ENCODE measurements at regions not wholly inside any gene's neighbourhood (a gene's known extent, or its start where the extent isn't known, plus 50 kb on each side); places are given as distances from the start of the nearest gene placed in this dataset.

- TF ChIP-seq TFE3 (CRISPR knock-in tag; IDR thresholded peaks at IDR 0.05) (no peak), KLF6 (CRISPR knock-in tag; IDR thresholded peaks at IDR 0.05) (no peak), ZNF891 (CRISPR knock-in tag; IDR thresholded peaks at IDR 0.05) (no peak), ZSCAN30 (CRISPR knock-in tag; IDR thresholded peaks at IDR 0.05) (no peak), ZNF281 (CRISPR knock-in tag; IDR thresholded peaks at IDR 0.05; ENCODE audit: borderline replicate concordance) (no peak), MTF2 (CRISPR knock-in tag; IDR thresholded peaks at IDR 0.05; ENCODE audit: borderline replicate concordance) (no peak), NCOA5 (CRISPR knock-in tag; IDR thresholded peaks at IDR 0.05) (no peak), MED13 (CRISPR knock-in tag; IDR thresholded peaks at IDR 0.05) (no peak)
Measured at GRCh38 chr2:128721096-128721495, 402.4 kb upstream of the HS6ST1 start (continued).

GRCh38 chr2:128722489-128722888 lies 403.8 kb upstream of the HS6ST1 start:
- WGBS (ENCODE audit: low lambda C conversion rate), result 0% methylated on average over 1 of the region's 1 CpG
- CTCF ChIA-PET (ENCODE audit: low intra/inter-chr PET ratio, low total read pairs), result no interaction called here

More at GRCh38 chr2:128722489-128722888, 403.8 kb upstream of the HS6ST1 start:
- no peak for DNase-seq (ENCODE audit: low spot score)
- no peak overlapping the region for H3K9ac ChIP-seq (ENCODE audit: insufficient read depth, low read depth, low read length)
- no peaks in the 10 kb centered on the region for H3K79me2 ChIP-seq (ENCODE audit: insufficient read depth, low read length)
- H3K9me3 ChIP-seq (ENCODE audit: low read length), result no peaks in the 10 kb centered on the region
- in situ Hi-C loops (cut with HindIII; ENCODE audit: extremely low pct_ligation_motif_present, low pct_unique_long_range_greater_than_20kb), result no loop called here
- no peak overlapping the region for H3K4me3 ChIP-seq (replicated peaks in 1 of 3; ENCODE audit: insufficient read depth in 1 of 3, low read depth in 2 of 3, low read length in 3 of 3)
- no TSS peak for BruUV-seq (replicated peaks)
- H3K36me3 ChIP-seq (replicated peaks in 1 of 2; ENCODE audit: control insufficient read depth in 1 of 2, insufficient read depth in 2 of 2, low read length in 2 of 2), result no peaks in the 10 kb centered on the region
- no peak for TF ChIP-seq ZNF616 (CRISPR knock-in tag; IDR thresholded peaks at IDR 0.05; ENCODE audit: low read depth)
- no peak for TF ChIP-seq SP140L (CRISPR knock-in tag; IDR thresholded peaks at IDR 0.05; ENCODE audit: borderline replicate concordance)
- TF ChIP-seq FUBP1 (CRISPR knock-in tag; IDR thresholded peaks at IDR 0.05; ENCODE audit: borderline replicate concordance), result no peak
- no peak for TF ChIP-seq RBFOX2 (IDR thresholded peaks at IDR 0.05; ENCODE audit: low read depth, low read length)
- TF ChIP-seq ZNF501 (CRISPR knock-in tag; IDR thresholded peaks at IDR 0.05), result no peak
- no peak for TF ChIP-seq FOXA1 (IDR thresholded peaks at IDR 0.05)
- no peak for TF ChIP-seq FOXA1 (CRISPR knock-in tag; IDR thresholded peaks at IDR 0.05)
- no peak for TF ChIP-seq PTBP1 (IDR thresholded peaks at IDR 0.05; ENCODE audit: low read depth, low read length, poor library complexity, severe bottlenecking)
- TF ChIP-seq ZSCAN31 (CRISPR knock-in tag; IDR thresholded peaks at IDR 0.05; ENCODE audit: low read depth), result no peak
- no peak overlapping the region for H3K27ac ChIP-seq (ENCODE audit: extremely low read length, insufficient read depth, low read length)
- H4K20me1 ChIP-seq (ENCODE audit: insufficient read depth, low read length), result 0 out of 2 replicates have a peak, but pooled peaks cover 4% of the 10 kb centered on the region
- no peak for FAIRE-seq
- intact Hi-C loops (cut with micrococcal nuclease; ENCODE audit: unreplicated experiment), result no loop called here
- H3K27me3 ChIP-seq (ENCODE audit: control insufficient read depth in 1 of 2, insufficient read depth in 2 of 2, low read length in 2 of 2), result peaks cover 0 to 15% of the 10 kb centered on the region in 2 experiments; a peak in 3 of 5 replicates
- POLR2A ChIA-PET, result no interaction called here
- H3K4me1 ChIP-seq (ENCODE audit: insufficient read depth, low read length), result no peaks in the 10 kb centered on the region
- no peak overlapping the region for H2AFZ ChIP-seq (ENCODE audit: low read length)
- ATAC-seq, result no peak
- no peak overlapping the region for H3K4me2 ChIP-seq (ENCODE audit: low read depth, low read length)
